Inflammatory macrophage treated with lipopolysaccharide for 4 hours (primary cell): ENCODE measurements at regions not wholly inside any gene's neighbourhood (a gene's known extent, or its start where the extent isn't known, plus 50 kb on each side); places are given as distances from the start of the nearest gene placed in this dataset.
"Not testable (repeated sequence)": the region's sequence is repeated elsewhere in the genome, so short reads cannot be mapped to it uniquely, and the experiment has no call there.

Experiments used
- DNase-seq: peaks from one replicate; pipeline ENCODE4 v3.0.0-alpha.2; 2020

DNA sequence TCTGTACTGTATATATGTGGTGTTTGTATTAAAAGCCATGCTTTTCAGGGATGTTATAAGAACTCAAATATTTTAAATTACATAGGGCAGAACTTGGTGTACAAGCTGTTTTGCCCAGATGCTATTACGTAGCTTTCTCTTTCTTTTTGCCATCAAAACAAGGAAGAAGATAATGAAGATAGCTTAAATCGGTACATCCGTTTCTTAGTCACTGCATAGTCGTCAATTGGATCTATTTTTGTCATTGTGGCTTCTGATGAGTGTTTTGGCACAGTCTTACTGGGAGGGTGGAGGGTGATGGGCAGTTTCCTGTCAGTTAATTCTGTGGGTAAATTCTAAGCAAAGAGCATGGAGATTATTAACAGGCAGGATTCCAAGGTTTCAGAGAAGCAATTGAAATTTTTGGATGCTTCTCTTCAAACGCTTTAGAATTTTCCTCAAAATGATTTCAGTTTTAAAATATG, 649.1 kb upstream of the GJE1 start:
- peak; percentile 89 for DNase-seq

DNA sequence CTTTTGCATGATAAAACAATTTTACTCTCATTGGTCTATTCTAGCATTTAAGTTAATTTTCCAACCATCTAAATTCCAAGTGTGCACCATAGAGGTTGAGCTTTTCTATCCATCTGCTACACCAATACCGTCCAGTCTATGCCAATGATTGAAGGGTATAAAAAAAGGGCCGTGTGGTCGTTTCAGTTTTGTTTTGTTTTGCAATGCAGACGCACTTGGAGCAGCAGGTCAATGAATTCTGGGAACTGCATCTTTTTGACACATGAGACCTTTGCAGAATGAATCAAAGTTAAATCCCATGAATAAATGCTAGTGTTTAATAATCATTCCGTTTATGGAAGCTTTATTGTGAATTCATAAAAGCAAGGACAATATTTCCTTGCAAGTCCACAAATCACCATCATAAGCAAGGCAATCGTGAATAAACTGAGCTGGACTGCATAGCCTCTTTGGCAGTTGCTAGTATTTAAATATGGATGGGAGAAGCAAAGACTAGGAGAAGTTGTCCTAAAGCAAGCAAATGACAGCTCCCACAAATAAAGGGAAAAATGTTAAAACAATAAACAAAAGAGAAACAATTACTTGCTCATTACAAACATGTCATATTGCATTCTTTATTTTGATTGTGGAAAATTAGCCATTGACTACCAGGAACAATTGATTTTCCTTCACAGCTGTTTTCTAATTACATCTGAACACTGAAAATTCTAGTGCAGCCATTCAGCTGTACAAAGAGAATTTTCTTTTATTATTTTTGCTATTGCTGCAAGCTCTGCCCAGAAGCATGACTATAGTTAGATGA, 649.7 kb upstream of the GJE1 start:
- peak; percentile 15 for DNase-seq

DNA sequence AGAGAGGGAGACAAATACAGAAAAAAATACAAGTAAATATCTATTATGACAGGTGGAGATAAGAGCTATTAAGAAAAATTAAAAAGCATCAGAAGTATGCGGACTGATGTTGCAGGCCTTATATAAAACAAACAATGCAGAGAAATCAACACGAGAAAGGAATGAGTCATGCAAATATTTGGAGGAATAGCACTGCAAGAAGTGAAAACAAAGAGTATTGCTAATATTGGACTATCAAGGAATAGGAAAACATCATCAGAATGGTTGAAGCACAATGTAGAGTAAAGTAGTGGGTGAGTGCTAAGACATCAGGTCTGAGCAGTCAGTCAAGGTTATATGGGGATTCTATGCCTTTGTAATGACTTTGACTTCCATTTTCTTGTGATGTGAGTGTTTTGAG, 657.5 kb upstream of the GJE1 start:
- no peak for DNase-seq

DNA sequence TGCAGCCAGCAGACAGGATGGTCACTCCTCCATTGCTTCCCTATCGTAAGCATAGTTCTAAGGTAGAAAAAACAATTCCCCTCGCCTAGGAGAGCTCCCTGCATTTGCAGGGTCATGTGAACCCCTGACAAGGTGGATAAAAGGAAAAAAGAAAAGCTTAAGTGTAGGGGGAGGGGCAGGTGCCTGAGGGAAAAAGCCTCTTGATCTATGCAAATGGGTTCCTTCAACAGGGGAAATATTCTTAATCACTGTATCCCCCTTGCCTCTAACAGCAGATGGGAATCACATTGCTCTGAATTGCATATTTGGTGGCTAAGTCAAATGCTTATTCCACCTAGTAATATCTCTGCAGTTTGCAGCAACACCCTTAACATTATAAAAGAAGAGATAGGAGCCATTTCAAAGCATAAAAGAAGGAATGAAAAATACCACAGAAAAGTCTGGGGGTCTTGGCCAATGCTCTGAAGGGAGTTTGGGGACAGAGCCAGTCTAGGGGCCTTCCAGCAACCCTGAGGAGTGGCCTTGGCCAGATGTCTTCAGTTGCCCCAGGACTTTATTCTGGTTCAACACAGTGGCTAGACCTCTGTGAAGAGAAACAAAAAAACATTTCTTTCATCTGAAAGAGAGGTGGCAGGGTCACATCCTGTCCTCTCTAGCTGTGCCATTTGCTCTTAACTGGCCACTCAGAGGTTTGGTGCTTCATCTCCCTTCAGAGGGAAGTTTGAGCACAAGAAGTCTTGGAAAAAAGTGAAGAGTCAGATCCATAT, 660.4 kb upstream of the GJE1 start:
- no peak for DNase-seq

DNA sequence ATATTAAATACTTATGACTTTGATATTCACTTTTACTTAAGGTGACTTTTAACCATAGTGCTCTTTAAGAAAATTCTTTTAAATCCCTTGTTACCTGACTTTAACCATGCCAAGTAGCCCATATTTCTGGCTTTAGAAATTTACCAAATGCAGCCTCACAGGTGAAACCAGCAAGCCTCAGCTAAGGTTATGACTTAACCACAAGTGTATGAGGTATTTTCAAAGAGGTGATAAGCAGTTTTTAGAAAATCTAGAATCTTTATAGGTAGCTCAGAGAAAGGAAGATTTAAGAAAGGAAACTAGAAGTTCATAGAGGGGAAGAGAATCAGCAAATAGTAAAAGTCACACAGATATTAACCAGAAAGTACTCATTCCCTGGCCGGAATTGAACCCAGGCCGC, 661.9 kb upstream of the GJE1 start:
- DNase-seq, result no peak

DNA sequence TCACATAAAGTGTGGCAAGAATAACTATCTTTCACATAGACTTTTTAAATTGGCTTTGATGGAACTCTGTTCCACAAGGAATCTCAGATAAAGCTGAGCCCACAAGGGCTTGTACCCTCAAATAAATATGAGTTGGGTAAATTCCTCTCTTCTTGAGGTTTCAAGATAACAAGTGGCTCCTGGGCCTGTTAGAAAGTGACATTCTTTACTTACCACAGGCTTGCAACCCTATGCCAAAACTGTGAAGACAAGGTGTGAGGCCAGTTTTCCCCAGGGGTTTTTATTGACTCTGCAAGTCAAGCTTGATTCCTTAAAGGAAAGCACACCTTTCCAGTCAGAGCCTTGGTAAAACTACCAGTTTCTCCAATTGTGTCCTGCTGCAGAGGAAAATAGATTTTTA, 664.8 kb upstream of the GJE1 start:
- DNase-seq, result no peak

DNA sequence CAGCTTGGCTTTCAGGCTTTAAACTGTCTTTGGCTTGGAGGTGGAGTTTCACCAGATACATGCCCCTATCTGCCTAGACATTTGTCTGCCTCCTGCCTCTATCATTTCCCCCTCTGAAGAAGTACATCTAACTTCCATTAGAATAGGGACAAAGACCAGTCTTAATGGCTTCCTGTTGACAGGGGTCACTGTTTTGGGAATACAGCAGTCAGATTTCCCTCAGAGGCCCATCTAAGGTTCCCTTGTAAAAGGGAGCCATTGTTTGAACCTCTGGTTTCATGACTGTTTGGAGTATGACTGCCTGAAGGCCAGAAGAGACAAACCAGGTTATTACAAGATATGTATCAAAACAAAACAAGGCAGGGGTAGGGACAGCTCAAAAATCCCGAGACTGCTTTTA, 665.7 kb upstream of the GJE1 start:
- no peak for DNase-seq

DNA sequence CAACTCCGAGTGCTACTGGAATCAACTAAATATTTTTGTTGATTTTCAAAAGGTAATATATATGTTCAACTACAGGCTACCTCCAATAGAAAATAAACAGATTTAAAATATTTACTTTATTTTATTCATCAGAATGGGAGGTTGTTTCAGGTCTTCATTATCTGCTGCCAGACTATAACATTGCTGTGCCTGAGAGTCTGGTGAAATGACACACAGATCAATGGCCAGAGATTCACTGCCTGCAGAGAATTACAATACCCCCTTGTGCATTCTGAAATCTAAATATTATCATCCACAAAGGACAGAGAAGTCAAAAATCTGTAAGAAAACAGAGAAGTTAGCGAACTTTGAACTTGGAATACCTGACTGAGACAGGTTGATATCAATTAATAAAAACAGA, 667.8 kb upstream of the GJE1 start:
- no peak for DNase-seq

DNA sequence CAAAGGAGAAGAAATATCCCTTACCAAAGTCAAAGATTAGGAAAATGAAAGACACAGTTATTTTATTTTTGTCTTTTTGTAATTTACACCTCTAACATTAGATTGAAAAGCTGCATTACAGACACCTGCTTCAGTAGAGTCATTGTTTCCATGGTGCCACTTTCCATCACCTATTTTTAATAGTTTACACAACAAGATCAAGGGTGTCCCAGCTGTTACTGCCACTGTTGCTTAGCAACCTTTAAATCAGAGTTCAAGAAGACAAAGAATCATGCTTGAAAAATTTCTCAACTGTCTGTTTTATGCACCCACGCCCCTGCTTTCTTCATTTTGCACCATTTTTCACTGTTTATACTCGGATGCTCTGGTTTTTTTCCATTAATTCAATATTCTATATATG, 668.2 kb upstream of the GJE1 start:
- DNase-seq, result no peak

DNA sequence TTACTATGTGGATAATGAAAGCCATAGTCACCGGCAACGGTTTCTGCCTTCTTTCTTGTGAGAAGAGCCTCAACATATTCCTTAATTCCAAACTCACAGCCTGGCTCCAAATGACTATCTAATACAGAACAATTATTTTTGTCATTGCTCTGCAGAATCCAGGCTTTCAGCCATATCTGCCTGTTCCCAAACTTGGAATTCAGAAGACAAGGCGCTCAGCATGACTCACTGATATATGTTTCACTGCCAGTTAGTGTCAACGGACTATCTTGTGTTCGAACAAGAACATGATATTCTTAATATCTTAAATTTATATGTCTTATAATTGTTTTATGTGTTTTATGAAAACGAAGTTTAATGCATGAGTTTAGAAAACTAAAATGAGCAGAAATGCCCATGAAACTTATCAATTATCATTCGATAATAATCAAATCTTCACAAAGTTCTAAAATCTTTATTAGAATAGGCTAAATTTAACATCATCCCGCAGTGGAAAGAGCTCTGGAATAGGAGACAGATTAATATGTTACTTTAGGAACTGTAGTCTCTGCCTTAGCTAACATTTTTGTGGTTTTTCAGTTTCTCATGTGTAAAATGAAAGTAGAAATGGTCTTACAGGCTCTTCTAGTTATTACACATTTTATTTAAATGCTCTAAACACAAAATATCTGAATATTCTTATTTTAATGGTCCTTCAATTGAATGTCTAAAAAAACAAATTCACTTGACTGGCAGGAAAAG, 669.3 kb upstream of the GJE1 start:
- DNase-seq, result no peak

DNA sequence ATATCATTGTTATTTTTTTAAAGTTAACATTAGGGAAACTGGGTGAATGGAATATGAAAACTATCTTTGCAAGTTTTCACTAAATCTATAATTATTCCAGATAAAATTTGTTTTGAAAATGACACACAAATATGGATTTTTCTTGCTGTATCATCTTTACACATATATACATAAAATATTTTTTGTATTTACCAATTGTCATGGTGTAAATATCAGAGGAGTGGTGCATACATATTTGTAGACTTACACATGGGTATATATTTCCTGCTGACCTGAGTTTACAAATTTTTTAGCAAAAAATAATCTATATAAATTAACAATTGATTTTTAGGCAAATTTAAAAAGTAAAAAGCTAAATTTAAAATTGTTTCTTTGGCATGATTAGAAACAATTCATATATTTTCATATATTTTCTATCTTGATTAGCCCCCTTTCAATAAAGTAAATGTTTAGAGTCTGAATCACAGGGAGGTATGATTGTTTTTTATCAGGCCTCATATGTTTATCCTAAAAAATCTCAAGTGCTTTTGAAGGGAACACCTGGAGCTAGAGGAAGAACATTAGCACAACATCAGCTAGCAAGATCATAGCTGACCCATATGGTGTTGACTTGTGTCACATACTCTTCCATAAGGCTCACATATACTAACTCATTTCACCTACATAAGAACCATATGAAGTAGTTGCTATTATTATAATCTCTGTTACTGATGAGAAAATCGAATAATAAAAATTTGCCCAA, 671.8 kb upstream of the GJE1 start:
- no peak for DNase-seq

DNA sequence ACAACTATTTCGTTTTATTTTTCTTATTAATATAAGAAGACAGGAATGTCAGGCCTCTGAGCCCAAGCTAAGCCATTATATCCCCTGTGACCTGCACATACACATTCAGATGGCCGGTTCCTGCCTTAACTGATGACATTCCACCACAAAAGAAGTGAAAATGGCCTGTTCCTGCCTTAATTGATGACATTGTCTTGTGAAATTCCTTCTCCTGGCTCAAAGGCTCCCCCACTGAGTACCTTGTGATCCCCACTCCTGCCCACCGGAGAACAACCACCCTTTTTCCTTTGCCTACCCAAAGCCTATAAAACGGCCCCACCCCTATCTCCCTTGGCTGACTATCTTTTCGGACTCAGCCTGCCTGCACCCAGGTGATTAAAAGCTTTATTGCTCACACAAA, 672.5 kb upstream of the GJE1 start:
- not testable (repeated sequence) for DNase-seq

DNA sequence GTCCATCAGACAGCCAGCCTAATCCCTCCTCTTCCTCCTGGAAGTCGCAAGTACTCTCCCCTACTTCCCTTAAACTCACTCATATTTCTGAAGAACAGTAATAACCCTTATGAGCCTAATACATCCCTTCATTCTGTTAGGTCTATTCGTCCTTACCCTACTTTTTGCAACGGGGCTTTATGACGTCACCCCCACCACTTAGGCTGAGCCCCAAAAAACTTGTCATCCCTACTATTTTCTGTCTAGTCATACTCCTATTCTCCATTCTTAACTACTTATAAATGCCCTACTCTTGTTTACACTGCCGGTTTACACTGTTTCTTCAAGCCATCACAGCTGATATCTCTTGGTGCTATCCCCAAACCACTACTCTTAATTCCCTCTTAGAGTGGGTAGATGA, 674.7 kb upstream of the GJE1 start:
- not testable (repeated sequence) for DNase-seq

DNA sequence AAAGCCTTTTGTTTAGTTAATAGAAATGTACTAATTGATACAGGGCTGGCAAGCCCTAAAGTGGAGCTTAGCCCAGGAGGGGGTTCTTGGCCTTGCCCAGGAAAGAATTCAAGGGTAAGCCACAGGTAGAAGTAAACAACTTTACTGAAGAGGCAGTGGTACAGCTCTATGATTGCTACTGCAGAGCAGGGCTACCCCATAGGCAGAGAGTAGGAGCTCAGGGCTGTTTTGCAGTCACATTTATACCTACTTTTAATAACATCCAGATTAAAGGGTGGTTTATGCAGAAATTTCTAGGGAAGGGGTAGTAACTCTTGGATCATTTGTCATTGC, 680.4 kb upstream of the GJE1 start:
- DNase-seq, result no peak

DNA sequence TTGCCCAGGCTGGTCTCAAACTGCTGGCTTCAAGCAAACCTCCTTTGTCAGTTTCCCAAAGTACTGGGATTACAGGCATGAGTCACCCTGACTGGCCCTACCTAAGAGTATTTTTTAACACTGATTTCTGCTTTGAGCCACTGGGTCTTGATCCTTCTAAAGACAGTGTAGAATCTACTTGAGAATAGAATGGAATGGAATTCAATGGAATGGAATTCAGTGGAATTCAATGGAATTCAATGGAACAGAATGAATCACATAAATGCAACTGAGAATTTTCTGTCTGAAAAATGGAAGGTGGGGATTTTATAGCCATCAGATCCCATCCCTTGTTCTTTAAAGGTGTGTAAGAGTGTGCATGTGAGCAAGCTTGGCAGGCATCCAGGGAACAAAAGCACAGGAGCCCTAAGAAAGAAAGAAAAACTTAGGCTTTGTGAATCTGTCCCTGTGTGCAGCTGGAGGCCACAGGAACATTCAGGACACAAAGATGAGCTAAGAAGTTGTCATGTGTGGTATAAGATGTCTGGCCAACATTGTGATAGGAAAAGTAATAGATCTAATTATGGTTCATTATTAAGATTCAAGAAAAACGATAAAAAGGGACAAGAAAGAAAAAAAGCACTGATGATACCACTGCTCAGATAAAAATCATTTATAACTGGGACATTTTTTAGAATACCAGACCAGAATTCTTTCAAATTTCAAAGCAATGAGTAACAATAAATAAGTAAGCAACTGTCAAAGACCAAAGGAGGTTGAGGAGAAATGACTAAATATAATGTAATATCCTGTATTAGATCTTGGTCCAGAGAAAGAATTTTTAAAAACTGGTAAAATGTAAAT, 681.0 kb upstream of the GJE1 start:
- DNase-seq, result no peak

DNA sequence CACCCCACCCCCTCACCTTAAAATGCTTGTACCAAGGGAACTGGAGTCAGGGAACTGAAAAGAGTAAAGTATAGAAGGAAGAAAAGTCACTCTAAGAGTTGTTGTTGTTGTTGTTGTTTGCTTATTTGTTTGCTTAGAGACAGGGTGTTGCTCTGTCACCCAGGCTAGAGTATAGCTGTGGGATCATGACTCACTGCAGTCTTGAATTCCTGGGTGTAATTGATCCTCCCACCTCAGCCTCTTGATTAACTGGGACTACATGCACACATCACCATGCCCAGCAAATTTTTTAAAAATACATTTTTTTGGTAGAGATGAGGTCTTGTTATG, 681.6 kb upstream of the GJE1 start:
- DNase-seq, result no peak

DNA sequence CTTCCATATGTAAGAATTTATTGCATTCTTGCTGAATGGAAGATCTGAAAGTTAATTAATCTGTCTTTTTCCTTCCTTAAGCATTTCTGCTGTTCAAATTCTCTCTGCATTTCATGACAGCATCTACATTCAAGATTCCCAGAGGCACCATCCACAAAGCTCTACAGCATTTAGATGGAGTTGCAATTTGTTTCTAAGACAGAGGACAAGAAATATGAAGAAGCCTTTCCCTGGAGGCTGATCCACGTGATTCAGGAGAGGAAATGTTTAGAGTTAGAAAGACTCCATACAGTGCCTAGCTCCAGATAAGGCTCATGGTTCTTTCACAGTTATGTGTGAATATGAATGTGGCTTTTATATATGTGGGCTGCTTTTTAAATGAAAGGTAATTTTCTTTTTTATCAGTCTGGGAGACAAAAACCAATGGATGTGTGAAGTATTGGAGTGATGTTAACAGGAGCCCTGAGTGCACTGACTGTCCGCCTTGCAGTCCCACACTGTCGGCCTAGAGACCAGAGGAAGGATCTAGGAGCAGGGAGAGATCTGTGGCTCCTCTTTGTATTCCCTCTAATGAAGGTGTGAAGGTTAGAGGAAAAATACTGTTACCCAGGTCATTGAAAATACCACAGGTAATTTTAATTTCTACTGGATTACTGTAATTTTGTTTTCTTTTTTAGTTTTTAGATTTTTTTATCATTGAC, 686.6 kb upstream of the GJE1 start:
- DNase-seq, result no peak

DNA sequence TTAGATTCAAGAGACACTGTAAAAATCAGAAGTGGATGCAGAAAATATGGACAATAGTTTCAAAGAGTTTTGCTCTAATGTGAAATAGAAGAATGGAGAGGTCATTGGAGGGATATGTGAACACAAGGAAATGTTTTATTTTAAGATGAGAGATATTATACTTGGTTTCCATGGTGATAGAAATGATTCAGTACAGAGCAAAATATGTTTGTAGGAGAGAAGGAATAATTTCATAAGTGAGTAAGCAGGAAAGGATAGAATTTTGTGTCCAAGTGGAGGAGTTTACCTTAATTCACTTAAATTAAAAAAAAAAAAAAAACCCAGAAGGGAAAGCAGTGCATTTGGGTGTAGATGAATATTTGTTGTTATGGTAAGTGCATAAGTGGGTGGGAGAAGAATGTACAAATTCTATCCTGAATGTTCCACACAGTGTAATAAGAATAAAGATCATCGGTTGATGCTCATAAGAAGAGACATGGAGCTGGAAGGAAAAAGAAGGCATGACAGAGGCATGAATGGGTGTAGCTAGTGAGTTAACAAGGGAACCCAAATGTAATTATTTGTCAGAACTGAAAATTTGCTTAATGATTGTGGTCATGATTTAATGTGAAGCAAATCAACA, 688.9 kb upstream of the GJE1 start:
- DNase-seq, result no peak

DNA sequence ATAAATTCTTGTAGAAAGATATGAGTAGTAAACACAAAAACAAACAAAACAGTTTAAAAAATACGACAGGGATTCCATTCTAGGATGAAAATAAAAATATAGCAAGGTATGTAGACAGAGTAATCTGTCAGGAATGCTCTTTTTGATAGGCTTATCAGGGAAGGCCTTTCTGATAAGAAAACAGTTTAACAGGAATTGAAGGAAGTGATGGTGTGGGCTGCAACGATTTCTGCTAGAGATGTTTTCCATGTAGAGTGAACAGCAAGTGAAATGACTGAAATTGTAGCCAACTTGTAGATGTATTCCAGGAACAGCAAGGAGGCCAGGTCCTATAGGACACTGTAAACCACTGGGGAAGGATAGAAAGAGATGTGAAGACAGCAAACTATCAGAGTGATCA, 689.7 kb upstream of the GJE1 start:
- DNase-seq, result no peak

DNA sequence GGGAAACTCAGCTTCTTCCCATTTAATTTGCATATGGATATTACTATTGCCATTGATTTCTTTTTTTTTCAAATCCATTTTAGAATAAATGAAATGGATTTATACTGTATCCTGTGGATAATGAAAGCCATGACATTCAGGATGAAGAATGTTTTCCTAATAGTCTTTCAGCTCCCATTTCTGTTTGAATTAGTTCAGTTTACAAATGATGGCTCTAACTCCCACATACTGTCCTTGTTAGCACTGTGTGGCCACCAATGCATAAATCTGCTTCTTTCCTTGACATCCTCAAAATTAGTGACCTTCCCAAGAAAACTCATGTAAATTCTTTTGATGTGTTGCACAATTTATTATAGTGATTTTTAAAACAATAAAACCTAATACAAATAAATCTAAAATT, 693.2 kb upstream of the GJE1 start:
- DNase-seq, result no peak

DNA sequence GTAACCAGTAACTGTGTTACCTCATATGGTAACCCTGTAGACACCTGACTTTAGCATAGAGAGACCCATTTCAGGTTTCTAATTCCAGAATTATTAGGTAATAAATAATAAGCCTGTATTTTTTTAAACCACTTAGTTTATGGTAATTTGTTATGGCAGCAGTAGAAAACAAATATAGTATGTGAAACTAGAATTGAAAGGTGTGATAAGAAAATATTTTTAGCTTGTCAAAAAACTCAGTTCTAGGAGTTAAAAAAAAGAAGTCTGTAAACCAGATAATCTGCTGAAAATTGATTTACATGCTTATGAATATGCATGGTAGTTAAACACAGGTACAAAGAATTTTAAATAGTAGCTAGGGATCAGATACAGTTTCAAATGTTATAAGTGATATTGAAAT, 695.0 kb upstream of the GJE1 start:
- no peak for DNase-seq
